Aorta (tissue), 5 donors: ENCODE measurements at regions not wholly inside any gene's neighbourhood (a gene's known extent, or its start where the extent isn't known, plus 50 kb on each side); places are given as distances from the start of the nearest gene placed in this dataset.
"Not testable (repeated sequence)": the region's sequence is repeated elsewhere in the genome, so short reads cannot be mapped to it uniquely, and the experiment has no call there.

Experiments
- ATAC-seq: fragments of 200-7000 bp; cut with Tn5 transposase; one replicate; pipeline ENCODE4 v1.9.1; 2022; ENCODE audit warnings: moderate library complexity; ENCODE audit not compliant: low FRiP score
- DNase-seq, 2 donors: peaks; one replicate each; pipeline ENCODE4 v3.0.0-alpha.2; 2020
- H3K27ac ChIP-seq, 2 donors: one replicate each; pipeline ENCODE4 v1.5.1; 2013; ENCODE audit warnings: low read length in 2 of 2, mild to moderate bottlenecking in 2 of 2, moderate library complexity in 2 of 2, control low read depth in 1 of 2, inconsistent platforms in 1 of 2, low read depth in 1 of 2
- H3K27me3 ChIP-seq, 2 donors: one replicate each; pipeline ENCODE4 v1.6.1; 2013; ENCODE audit warnings: control low read depth in 1 of 2, low read length in 1 of 2, mild to moderate bottlenecking in 1 of 2, moderate library complexity in 1 of 2; ENCODE audit not compliant: insufficient read depth in 2 of 2, control insufficient read depth in 1 of 2
- H3K36me3 ChIP-seq, 2 donors: one replicate each; pipeline ENCODE4 v1.6.1; 2013; ENCODE audit warnings: control low read depth in 1 of 2, low read length in 1 of 2, mild to moderate bottlenecking in 1 of 2; ENCODE audit not compliant: insufficient read depth in 2 of 2, control insufficient read depth in 1 of 2
- H3K4me1 ChIP-seq, 2 donors: one replicate each; pipeline ENCODE4 v1.6.1; 2013; ENCODE audit warnings: low read length in 2 of 2, control low read depth in 1 of 2, mild to moderate bottlenecking in 1 of 2, moderate library complexity in 1 of 2; ENCODE audit not compliant: insufficient read depth in 2 of 2, control insufficient read depth in 1 of 2
- H3K4me3 ChIP-seq, 2 donors: one replicate each; pipeline ENCODE4 v1.5.1; 2013; ENCODE audit warnings: low read length in 2 of 2, control low read depth in 1 of 2, mild to moderate bottlenecking in 1 of 2
- H3K9me3 ChIP-seq: one replicate; pipeline ENCODE4 v1.6.1; 2013; ENCODE audit warnings: mild to moderate bottlenecking, low read length; ENCODE audit not compliant: control insufficient read depth
- WGBS, 2 donors: extraction: QIAGEN DNeasy Blood & Tissue Kit; methylation state at CpG; one replicate each; pipeline ENCODE4 v1.1.7; 2013; 5-methylcytosine and 5-hydroxymethylcytosine counted together
- intact Hi-C, 2 donors: fragments of 100-400 bp; cut with DNase I; formaldehyde crosslinking; loops; one replicate each; pipeline versions ENCODE4 v1.14.2 to v1.15.0; 2022
- donor health status: healthy with polysubstance abuse.
- donor health status: Bipolar disorder and iron deficiency.
- donor health status: DM: no; HTN: no; CAD: no.
- donor health status: DM: no; HTN: no; CAD: no.
- donor health status: DM: yes; HTN: yes; CAD: no.

- ATAC-seq (no peak), DNase-seq (no peak)
- intact Hi-C loops, result no loop called here
- Histone ChIP-seq H3K9me3 (no peaks in the 10 kb centered on the region), H3K4me1 (no peaks in the 10 kb centered on the region), H3K36me3 (no peaks in the 10 kb centered on the region), H3K4me3 (no peak overlapping the region), H3K27ac (no peak overlapping the region), H3K27me3 (no peaks in the 10 kb centered on the region)
- 70 to 74% methylated on average over 1 of the region's 1 CpG for WGBS, 2 donors
These were observed 951.4 kb downstream of the SORCS3 start for GRCh38 chr10:105592468-105592867.

DNA sequence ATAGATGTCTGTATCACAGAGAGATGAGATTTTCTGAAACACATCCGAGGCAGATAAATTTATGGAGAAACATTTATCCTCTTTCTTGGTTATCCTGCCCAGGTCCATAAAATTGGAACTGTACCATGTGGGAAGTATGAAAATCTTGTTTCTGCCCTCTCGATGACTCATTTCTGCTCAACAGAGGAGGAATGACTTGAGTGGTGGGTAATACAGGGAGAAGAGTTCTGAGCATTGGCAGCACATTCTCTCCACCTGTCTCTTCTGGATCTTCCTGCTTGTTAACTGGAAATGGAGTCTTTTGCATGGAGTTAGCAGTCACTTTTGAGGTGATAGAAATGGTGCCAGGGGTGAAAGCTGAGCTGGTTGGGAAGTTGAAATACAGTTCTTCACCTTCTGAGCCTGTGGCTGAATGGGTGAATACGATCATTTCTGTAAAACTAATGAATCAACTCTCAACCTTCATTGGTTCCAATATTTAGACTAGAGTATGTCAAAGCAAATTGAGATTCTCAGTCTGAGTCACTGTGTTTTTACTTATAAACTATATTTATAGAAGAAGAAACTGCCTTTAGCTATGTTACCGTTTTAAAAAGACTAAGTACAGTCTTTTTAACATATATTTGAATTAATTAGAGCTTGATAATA lies 945.5 kb downstream of the SORCS3 start:
- Histone ChIP-seq H3K4me1 (no peaks in the 10 kb centered on the region), H3K36me3 (no peaks in the 10 kb centered on the region), H3K4me3 (no peak overlapping the region), H3K27ac (no peak overlapping the region), H3K9me3 (no peaks in the 10 kb centered on the region), H3K27me3 (no peaks in the 10 kb centered on the region)
- WGBS, 2 donors, result 63 to 65% methylated on average over 4 of the region's 4 CpGs
- no peak for ATAC-seq
- no peak for DNase-seq
- intact Hi-C loops, result no loop called here

DNA sequence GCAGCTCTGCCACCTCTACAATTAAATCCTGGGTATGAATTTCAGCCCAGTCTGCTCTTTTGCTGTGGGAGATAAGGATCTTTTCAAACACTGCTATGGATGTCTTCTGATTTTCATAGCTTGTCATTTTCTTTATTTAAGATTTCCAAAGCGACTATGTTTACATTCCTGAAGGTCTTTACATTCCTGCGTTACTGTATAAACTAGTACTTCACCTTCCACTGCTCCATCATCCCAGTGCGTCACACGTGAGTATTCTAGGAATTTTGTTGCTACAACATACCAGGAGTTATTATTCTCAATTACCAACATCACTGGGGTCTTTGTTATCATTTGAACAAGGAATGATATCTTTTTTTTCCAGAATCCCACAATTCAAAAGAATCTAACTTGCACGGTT lies 944.7 kb downstream of the SORCS3 start:
- no peaks in the 10 kb centered on the region for H3K27me3 ChIP-seq
- DNase-seq (no peak), ATAC-seq (no peak)
- no peak overlapping the region for H3K4me3 ChIP-seq
- 5 to 8% methylated on average over 5 of the region's 5 CpGs for WGBS, 2 donors
- no peaks in the 10 kb centered on the region for H3K4me1 ChIP-seq
- H3K9me3 ChIP-seq, result no peaks in the 10 kb centered on the region
- no peaks in the 10 kb centered on the region for H3K36me3 ChIP-seq
- intact Hi-C loops, result no loop called here
- no peak overlapping the region for H3K27ac ChIP-seq

- no peaks in the 10 kb centered on the region for H3K27me3 ChIP-seq
- no peaks in the 10 kb centered on the region for H3K4me1 ChIP-seq
- ATAC-seq, result no peak
- H3K9me3 ChIP-seq, result no peaks in the 10 kb centered on the region
- no peak overlapping the region for H3K4me3 ChIP-seq
- intact Hi-C loops, result no loop called here
- no peaks in the 10 kb centered on the region for H3K36me3 ChIP-seq
- DNase-seq, result no peak
- H3K27ac ChIP-seq, result no peak overlapping the region
These were observed 944.1 kb downstream of the SORCS3 start for GRCh38 chr10:105585171-105585570.

DNA sequence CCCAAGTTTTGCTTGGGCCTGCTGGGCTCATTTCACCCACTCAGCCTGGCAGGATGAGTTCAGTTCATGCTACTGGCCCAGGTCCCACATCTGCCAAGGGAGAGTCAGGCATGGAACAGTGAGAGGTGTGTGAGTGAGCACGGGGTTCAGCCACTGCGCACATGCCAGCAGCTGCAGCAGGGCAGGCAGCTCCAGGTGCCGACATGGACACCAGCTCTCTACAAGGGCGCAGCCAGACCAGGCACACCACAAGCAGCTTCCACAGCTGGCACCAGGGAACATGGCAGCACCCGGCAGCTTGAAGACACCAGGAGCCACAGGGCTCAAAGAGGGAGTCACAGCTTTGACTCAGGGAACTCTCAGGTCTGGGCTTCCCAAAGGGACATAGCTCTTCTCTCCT lies 938.0 kb downstream of the SORCS3 start:
- no peak overlapping the region for H3K27ac ChIP-seq
- WGBS, 2 donors, result 93 to 95% methylated on average over 5 of the region's 5 CpGs
- no peaks in the 10 kb centered on the region for H3K36me3 ChIP-seq
- H3K27me3 ChIP-seq, result no peaks in the 10 kb centered on the region
- H3K4me1 ChIP-seq, result no peaks in the 10 kb centered on the region
- ATAC-seq (no peak), DNase-seq (peak; percentile 32 to 52)
- no peak overlapping the region for H3K4me3 ChIP-seq
- intact Hi-C loops, result no loop called here
- no peaks in the 10 kb centered on the region for H3K9me3 ChIP-seq

DNA sequence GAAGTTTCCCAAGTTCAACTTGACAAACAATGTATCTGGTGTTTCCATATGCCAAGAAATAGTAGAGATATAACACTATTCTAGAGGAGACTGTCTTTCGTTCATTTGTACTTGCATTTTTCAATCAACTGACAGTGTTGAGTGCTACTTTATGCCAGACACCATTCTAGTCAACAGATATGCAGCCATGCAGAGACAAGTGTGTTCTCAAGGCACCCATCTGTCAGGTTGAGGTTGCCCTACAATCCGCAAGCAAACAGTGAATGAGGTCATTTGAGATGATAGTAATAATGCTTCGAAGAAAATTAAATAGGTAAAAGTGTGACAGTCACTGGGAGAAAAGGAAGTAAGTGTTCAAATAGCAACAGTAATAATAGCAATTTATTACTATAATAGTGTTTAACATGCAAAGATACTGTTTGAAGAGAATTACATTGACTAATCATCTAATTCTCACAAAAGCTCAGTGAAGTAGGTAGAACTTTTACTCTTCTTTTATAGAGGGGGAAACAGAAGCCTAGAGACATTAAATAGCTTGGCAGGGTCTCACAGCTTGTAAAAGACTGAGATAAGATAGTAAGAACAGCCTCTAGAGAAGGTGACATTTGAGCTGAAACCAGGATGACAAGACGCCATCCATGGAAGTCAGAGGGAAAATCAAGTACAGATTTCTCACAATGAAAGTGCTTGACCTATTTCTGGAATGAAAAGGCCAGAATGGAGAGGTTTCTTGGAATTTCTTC lies 936.9 kb downstream of the SORCS3 start:
- intact Hi-C loops, result no loop called here
- no peak overlapping the region for H3K4me3 ChIP-seq
- no peaks in the 10 kb centered on the region for H3K36me3 ChIP-seq
- H3K27ac ChIP-seq, result no peak overlapping the region
- WGBS, 2 donors, result 67 to 72% methylated on average over 4 of the region's 4 CpGs
- no peaks in the 10 kb centered on the region for H3K27me3 ChIP-seq
- no peaks in the 10 kb centered on the region for H3K9me3 ChIP-seq
- H3K4me1 ChIP-seq, result no peaks in the 10 kb centered on the region
- ATAC-seq (no peak), DNase-seq (no peak)

- intact Hi-C loops, result no loop called here
- H3K36me3 ChIP-seq, result no peaks in the 10 kb centered on the region
- H3K4me1 ChIP-seq, result no peaks in the 10 kb centered on the region
- DNase-seq (no peak), ATAC-seq (no peak)
- H3K27me3 ChIP-seq, result no peaks in the 10 kb centered on the region
- H3K4me3 ChIP-seq, result no peak overlapping the region
- H3K9me3 ChIP-seq, result no peaks in the 10 kb centered on the region
- 63 to 65% methylated on average over 4 of the region's 4 CpGs for WGBS, 2 donors
- no peak overlapping the region for H3K27ac ChIP-seq
These were observed 918.4 kb downstream of the SORCS3 start for GRCh38 chr10:105559333-105560097.

- H3K27me3 ChIP-seq, H3K4me3 ChIP-seq, DNase-seq, H3K27ac ChIP-seq, ATAC-seq, intact Hi-C loops, H3K4me1 ChIP-seq, H3K9me3 ChIP-seq, H3K36me3 ChIP-seq: not testable (repeated sequence)
- 77 to 86% methylated on average over 12 to 13 of the region's 13 CpGs for WGBS, 2 donors
These were observed 909.4 kb downstream of the SORCS3 start for GRCh38 chr10:105550453-105550852.

- no peaks in the 10 kb centered on the region for H3K9me3 ChIP-seq
- no peak overlapping the region for H3K4me3 ChIP-seq
- no peak for ATAC-seq
- H3K36me3 ChIP-seq, result no peaks in the 10 kb centered on the region
- H3K27me3 ChIP-seq, result no peaks in the 10 kb centered on the region
- H3K27ac ChIP-seq, result no peak overlapping the region
- intact Hi-C loops, result no loop called here
- WGBS, 2 donors, result 80 to 94% methylated on average over 1 of the region's 1 CpG
- DNase-seq, result no peak
- H3K4me1 ChIP-seq, result no peaks in the 10 kb centered on the region
These were observed 908.6 kb downstream of the SORCS3 start for GRCh38 chr10:105549731-105550130.
